ENCODE measurements at regions not wholly inside any gene's neighbourhood (a gene's known extent, or its start where the extent isn't known, plus 50 kb on each side); places are given as distances from the start of the nearest gene placed in this dataset.

DNA sequence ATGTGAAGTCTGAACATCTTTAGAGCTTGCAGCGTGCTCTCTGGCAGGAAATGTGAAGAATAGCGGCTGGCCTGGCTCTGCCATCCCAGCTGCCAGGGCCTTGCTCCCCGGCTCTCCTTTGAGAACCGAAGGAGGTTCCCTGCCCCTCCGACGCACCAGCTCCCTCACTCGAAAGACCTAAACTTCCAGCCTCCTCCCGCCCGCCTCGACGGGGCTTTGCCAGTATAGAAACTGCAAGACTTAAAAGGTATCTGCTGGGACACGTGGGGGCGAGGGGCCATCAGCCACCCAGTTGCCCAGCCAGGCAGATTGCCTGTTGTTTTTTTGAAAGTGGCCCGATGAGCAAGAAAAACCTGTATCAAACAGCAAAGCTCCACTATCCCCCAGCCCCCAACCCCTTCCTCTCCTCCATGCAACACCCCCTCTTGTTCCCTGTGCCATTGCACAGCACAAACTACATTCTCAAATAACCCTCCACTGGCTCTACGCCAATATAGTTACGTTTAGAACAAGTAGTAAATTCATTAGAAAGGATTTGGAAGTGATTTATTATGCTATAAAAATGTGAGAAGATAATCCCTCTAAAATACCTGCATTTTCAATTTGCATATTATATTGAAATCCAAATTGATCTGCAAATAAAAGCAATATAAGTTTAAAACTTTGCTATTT is 331.9 kb downstream of the MED10 start:
- DNase-seq (no peak), ATAC-seq (no peak), FAIRE-seq (no peak)
- TF ChIP-seq, protein P1, sequence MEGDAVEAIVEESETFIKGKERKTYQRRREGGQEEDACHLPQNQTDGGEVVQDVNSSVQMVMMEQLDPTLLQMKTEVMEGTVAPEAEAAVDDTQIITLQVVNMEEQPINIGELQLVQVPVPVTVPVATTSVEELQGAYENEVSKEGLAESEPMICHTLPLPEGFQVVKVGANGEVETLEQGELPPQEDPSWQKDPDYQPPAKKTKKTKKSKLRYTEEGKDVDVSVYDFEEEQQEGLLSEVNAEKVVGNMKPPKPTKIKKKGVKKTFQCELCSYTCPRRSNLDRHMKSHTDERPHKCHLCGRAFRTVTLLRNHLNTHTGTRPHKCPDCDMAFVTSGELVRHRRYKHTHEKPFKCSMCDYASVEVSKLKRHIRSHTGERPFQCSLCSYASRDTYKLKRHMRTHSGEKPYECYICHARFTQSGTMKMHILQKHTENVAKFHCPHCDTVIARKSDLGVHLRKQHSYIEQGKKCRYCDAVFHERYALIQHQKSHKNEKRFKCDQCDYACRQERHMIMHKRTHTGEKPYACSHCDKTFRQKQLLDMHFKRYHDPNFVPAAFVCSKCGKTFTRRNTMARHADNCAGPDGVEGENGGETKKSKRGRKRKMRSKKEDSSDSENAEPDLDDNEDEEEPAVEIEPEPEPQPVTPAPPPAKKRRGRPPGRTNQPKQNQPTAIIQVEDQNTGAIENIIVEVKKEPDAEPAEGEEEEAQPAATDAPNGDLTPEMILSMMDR (IDR thresholded peaks at IDR 0.05), result no peak
- H3K9me3 ChIP-seq, result no peaks in the 10 kb centered on the region
- H3K4me1 ChIP-seq, result no peaks in the 10 kb centered on the region
- intact Hi-C loops (cut with DNase I), result no loop called here
- no peaks in the 10 kb centered on the region for H3K36me3 ChIP-seq
- H3K4me3 ChIP-seq, result no peak overlapping the region
- 57 to 70% methylated on average over 16 of the region's 16 CpGs for WGBS, 2 donors
- peaks cover 0 to 4% (median 0%) of the 10 kb centered on the region in 4 donors for H3K27me3 ChIP-seq
- H3K27ac ChIP-seq, result no peak overlapping the region

DNA sequence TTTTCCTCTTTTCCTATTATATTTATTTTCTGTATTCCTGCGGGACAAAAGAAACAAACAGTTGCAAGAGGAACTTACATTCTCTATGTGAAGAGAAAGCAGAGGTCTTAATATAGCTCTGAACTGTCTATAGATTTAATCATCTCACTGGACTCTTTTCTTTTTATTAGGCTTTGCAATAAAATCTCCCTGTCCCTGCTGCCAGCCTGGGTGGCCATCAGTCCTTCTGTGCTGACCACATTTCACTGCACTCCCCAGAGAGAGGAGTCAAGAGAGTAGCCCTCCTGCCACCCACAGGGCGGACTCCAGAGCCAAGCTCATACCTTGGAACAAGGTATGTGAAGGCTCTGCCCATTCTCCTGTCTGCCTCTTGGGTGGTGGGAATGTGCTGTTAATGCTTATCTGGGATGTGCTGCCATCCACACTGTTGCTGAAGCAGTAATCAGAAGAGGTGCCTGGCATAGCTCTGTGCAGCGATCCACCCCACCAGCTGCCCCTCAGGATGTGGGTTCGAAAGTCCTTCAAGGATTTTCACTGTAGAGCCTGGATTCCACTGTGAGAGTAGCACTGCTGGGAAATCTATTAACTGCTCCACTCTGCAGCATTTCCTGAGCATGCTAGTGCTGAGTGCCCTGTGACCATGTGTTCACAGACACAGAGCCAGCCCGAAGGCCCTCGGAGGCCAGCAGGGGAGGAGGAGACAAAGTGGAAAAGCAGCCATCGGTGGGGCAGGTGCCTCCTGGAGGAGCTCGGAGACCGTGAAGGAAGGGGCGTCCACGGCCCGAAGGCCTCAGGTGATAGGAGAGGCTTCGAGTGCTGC is 334.6 kb downstream of the MED10 start:
- 61% methylated on average over 13 of the region's 13 CpGs for WGBS, 2 donors
- intact Hi-C loops (cut with DNase I), result no loop called here
- DNase-seq (no peak), ATAC-seq (no peak), FAIRE-seq (no peak)
- Histone ChIP-seq H3K27me3 (no peaks in the 10 kb centered on the region), H3K4me1 (no peaks in the 10 kb centered on the region), H3K4me3 (no peak overlapping the region), H3K36me3 (no peaks in the 10 kb centered on the region), H3K27ac (no peak overlapping the region), H3K9me3 (no peaks in the 10 kb centered on the region)
- TF ChIP-seq, protein P1 (IDR thresholded peaks at IDR 0.05), result no peak

DNA sequence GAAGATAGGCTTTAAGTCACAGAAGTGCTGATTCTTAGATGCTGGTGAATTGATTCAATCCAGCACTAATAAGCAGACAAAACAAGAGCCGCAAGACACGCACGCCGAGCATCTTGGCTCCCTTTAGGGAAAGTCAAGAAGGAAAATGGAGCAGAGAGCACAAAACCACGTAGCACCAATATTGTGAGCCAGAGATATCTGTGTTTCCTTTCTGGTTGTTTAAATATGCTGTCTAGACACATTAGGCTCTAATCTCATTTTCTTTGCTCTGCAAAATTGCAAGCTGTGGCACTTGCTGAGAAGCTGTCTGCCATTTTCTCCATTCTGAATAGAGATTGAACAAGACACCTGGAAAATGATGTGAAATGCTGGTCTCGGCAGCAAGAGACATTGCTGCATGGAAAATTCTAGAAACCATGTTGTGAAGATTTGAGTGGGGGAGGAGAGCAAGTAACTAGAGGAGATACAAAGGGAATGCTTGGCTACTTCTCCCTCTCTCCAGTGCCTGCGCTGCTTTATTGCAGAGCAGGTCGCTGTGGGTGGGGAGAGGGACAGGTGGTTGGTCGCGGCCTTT is 336.3 kb downstream of the MED10 start:
- WGBS, 2 donors, result 67 to 70% methylated on average over 10 of the region's 10 CpGs

GRCh38 chr5:6039111-6039510 is 339.2 kb downstream of the MED10 start:
- Histone ChIP-seq H3K4me1 (no peaks in the 10 kb centered on the region), H3K9me3 (no peaks in the 10 kb centered on the region), H3K4me3 (no peak overlapping the region), H3K27me3 (no peaks in the 10 kb centered on the region), H3K27ac (no peak overlapping the region), H3K36me3 (no peaks in the 10 kb centered on the region)
- FAIRE-seq (no peak), DNase-seq (no peak), ATAC-seq (no peak)
- 55 to 77% methylated on average over 1 of the region's 1 CpG for WGBS, 2 donors
- TF ChIP-seq, protein P1 (IDR thresholded peaks at IDR 0.05), result no peak
- intact Hi-C loops (cut with DNase I), result no loop called here

More for the DNA sequence above, 336.3 kb downstream of the MED10 start:
- no peaks in the 10 kb centered on the region for H3K4me1 ChIP-seq
- no peak overlapping the region for H3K27ac ChIP-seq
- no peaks in the 10 kb centered on the region for H3K36me3 ChIP-seq
- no peaks in the 10 kb centered on the region for H3K27me3 ChIP-seq
- H3K4me3 ChIP-seq, result no peak overlapping the region
- FAIRE-seq (no peak), DNase-seq (no peak), ATAC-seq (no peak)
- no peaks in the 10 kb centered on the region for H3K9me3 ChIP-seq
- TF ChIP-seq, protein P1 (IDR thresholded peaks at IDR 0.05), result no peak
- intact Hi-C loops (cut with DNase I), result no loop called here
